HFFc6 (cell line): ENCODE measurements at regions not wholly inside any gene's neighbourhood (a gene's known extent, or its start where the extent isn't known, plus 50 kb on each side); places are given as distances from the start of the nearest gene placed in this dataset.
A peak's percentile ranks its signal among the peaks of the same experiment; 100 is the strongest.

Source experiments
- DNase-seq: peaks from one replicate; pipeline ENCODE4 v3.0.0-alpha.2; 2018
- H3K27ac Mint-ChIP-seq: 2 replicates; pipeline ENCODE4 v1.8.0; 2020; ENCODE audit warnings: mild to moderate bottlenecking, mixed read lengths
- H3K27me3 Mint-ChIP-seq: 2 replicates; pipeline ENCODE4 v1.8.0; 2021; ENCODE audit warnings: mild to moderate bottlenecking, moderate library complexity, mixed read lengths; ENCODE audit not compliant: insufficient read depth
- H3K36me3 Mint-ChIP-seq: 2 replicates; pipeline ENCODE4 v1.8.0; 2021; ENCODE audit warnings: low read depth, mixed read lengths
- H3K4me1 Mint-ChIP-seq: 2 replicates; pipeline ENCODE4 v1.8.0; 2020; ENCODE audit warnings: low read depth, mixed read lengths
- H3K4me3 Mint-ChIP-seq: 2 replicates; pipeline ENCODE4 v1.8.0; 2020; ENCODE audit warnings: mild to moderate bottlenecking, moderate library complexity, mixed read lengths
- H3K9me3 Mint-ChIP-seq: 2 replicates; pipeline ENCODE4 v1.8.0; 2020; ENCODE audit warnings: mild to moderate bottlenecking, mixed read lengths
- CTCF ChIP-seq: fragments of 200-600 bp; sonication (generic); IDR thresholded peaks from 2 replicates; pipeline ENCODE4 v1.5.0; 2021; ENCODE audit warnings: antibody characterized with exemption, mild to moderate bottlenecking

- no peaks in the 10 kb centered on the region for H3K36me3 Mint-ChIP-seq
- H3K4me1 Mint-ChIP-seq: no peaks in the 10 kb centered on the region; the same call in 1 of the 2 replicates
- peaks cover 30% of the 10 kb centered on the region for H3K27me3 Mint-ChIP-seq
- peaks cover 5% of the 10 kb centered on the region; the same call in 1 of the 2 replicates for H3K9me3 Mint-ChIP-seq
- peak overlapping the region; percentile 50; the same call in 1 of the 2 replicates for H3K4me3 Mint-ChIP-seq
- H3K27ac Mint-ChIP-seq: no peak overlapping the region
- DNase-seq: no peak
- no peak for TF ChIP-seq CTCF
Measured at GRCh38 chr15:99511866-99512661, 53.7 kb upstream of the MEF2A start.

- no peak for TF ChIP-seq CTCF
- H3K27ac Mint-ChIP-seq: no peak overlapping the region
- H3K36me3 Mint-ChIP-seq: no peaks in the 10 kb centered on the region
- H3K4me3 Mint-ChIP-seq: no peak overlapping the region
- H3K27me3 Mint-ChIP-seq: peaks cover 29% of the 10 kb centered on the region
- peaks cover 5% of the 10 kb centered on the region; the same call in 1 of the 2 replicates for H3K9me3 Mint-ChIP-seq
- no peaks in the 10 kb centered on the region; the same call in 1 of the 2 replicates for H3K4me1 Mint-ChIP-seq
- DNase-seq: no peak
Measured at GRCh38 chr15:99514306-99514705, 51.5 kb upstream of the MEF2A start.
